ENCODE measurements at regions not wholly inside any gene's neighbourhood (a gene's known extent, or its start where the extent isn't known, plus 50 kb on each side); places are given as distances from the start of the nearest gene placed in this dataset.

DNA sequence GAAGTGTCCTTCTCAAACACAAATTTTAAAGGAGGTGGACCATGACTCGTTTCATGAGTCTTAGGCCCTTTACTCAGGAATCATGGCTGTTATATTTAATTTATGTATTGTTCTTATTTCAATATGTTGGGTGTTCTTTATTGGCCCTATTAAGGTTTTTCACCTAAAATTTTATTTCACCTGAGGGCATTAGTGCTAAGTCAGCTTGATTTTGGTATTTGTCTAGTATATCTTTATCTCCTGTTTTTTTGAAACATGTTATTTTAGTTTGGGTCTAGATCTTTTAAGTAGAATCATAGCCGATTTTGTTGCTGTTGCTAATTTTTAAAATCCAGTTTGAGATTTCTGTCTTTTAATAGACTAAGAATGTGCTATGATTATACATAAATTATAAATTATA lies 430.4 kb downstream of the RPS6KC1 start:
- Histone ChIP-seq H3K18ac (ENCODE audit: low read depth, low read length) (no peak overlapping the region), H2AFZ (replicated peaks; ENCODE audit: low read length, poor library complexity) (no peak overlapping the region), H3K79me1 (ENCODE audit: low read depth in 1 of 2, low read length in 2 of 2) (no peaks in the 10 kb centered on the region), H3K56ac (ENCODE audit: extremely low read depth, insufficient read depth, low read length) (no peak overlapping the region), H3K9me1 (ENCODE audit: insufficient read depth, low read length) (no peaks in the 10 kb centered on the region), H4K5ac (ENCODE audit: low read depth, low read length) (no peak overlapping the region), H3K23ac (ENCODE audit: low read depth, low read length) (no peak overlapping the region), H2BK15ac (ENCODE audit: low read depth, low read length) (no peak overlapping the region), H3K4me3 (ENCODE audit: insufficient read depth, low read depth, low read length) (no peak overlapping the region), H3K14ac (replicated peaks; ENCODE audit: low read depth, low read length) (no peak overlapping the region), H3K27me3 (ENCODE audit: control insufficient read depth, insufficient read depth, low read length) (no peaks in the 10 kb centered on the region), H4K20me1 (ENCODE audit: insufficient read depth, low read length) (no peaks in the 10 kb centered on the region), H3K4me2 (ENCODE audit: low read depth, low read length) (no peak overlapping the region), H4K8ac (ENCODE audit: low read depth in 2 of 2, low read length in 2 of 2) (no peak overlapping the region), H3K4me1 (ENCODE audit: control insufficient read depth, insufficient read depth, low read length) (no peaks in the 10 kb centered on the region), H3K9me3 (ENCODE audit: control insufficient read depth, insufficient read depth, low read length) (no peaks in the 10 kb centered on the region), H2AK5ac (ENCODE audit: low read depth, low read length) (no peak overlapping the region), H3K4ac (ENCODE audit: low read depth, low read length) (no peak overlapping the region), H2AK9ac (replicated peaks; ENCODE audit: low read depth, low read length, poor library complexity) (no peak overlapping the region), H3K27ac (ENCODE audit: insufficient read depth, low read length) (no peak overlapping the region), H4K91ac (ENCODE audit: insufficient read depth, low read depth, low read length) (no peak overlapping the region), H2BK5ac (ENCODE audit: low read depth, low read length, poor library complexity, severe bottlenecking) (no peak overlapping the region), H2BK20ac (ENCODE audit: low read depth, low read length) (no peak overlapping the region), H3K9ac (ENCODE audit: low read depth, low read length) (no peak overlapping the region), H3K36me3 (ENCODE audit: control insufficient read depth, insufficient read depth, low read length) (no peaks in the 10 kb centered on the region), H2BK120ac (ENCODE audit: low read depth, low read length) (no peak overlapping the region)
- ChIA-PET POLR2A (ENCODE audit: unreplicated experiment) (no interaction called here), CTCF (no interaction called here)
- BruUV-seq (replicated peaks), result no TSS peak
- TF ChIP-seq MAFK (IDR thresholded peaks at IDR 0.05; ENCODE audit: low read depth, low read length) (peak; percentile 74), CEBPB (IDR thresholded peaks at IDR 0.05; ENCODE audit: low read depth, low read length) (no peak)
- intact Hi-C loops (cut with micrococcal nuclease) (no loop called here), dilution Hi-C loops (cut with HindIII; ENCODE audit: low sequenced_read_pairs, unreplicated experiment) (no loop called here), in situ Hi-C loops (cut with MboI; ENCODE audit: low sequenced_read_pairs) (no loop called here)
- ATAC-seq (ENCODE audit: low read depth) (no peak), DNase-seq (no peak)
- no CpG with 5 or more reads among the region's 2 CpGs for WGBS, 2 experiments (ENCODE audit: extremely low coverage in 2 of 2, insufficient read length in 1 of 2)

All from IMR-90 (cell line).